Fibroblast of peridontal ligament (primary cell): ENCODE measurements at regions not wholly inside any gene's neighbourhood (a gene's known extent, or its start where the extent isn't known, plus 50 kb on each side); places are given as distances from the start of the nearest gene placed in this dataset.

Source experiments
- DNase-seq: peaks from one replicate; pipeline ENCODE4 v3.0.0-alpha.2; 2010; ENCODE audit errors: extremely low read depth

DNA sequence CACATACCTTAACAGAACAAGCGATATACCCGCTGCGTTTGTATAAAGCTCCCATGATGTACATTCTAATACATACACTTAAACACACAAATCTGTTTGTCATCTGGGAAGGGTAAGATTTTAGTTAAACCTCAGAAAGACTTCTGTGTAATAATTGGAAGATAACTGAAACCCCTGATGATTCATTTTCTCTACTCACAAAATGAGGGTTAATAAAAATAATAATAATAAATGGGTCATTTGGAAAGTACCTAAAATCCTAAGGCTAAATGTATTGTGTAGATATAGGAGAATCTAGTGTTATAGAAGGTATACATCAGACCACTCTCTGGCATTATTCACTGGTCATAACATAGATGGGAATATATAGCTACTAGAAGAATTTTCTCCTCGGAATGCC lies 64.7 kb upstream of the SOX9 start:
- DNase-seq: no peak

DNA sequence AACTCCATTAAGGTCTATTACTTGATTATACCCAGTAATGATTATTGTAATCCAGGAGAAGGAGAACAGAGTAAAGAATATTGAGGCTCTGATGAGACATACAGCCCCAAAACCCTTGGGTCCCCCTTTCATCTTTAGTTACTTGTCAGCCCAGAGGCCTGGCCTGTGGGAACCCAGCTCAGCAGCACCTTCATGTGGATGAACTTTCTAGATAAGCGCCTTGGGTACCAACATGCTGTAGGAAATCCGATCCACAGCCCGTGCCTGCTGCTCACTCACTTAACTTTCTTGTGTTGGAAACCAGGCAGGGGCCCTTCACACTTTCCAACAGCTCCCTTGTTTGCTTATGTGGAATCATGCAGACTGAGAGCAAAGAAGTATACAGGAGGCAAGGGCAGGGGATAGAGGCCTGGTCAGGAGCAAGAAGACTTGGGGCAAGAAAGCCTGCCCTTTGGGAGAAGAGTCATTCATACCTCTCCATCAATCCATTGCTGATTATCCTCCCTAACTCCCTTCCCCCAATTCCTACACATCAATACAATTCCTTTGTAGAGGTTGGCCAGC lies 64.0 kb upstream of the SOX9 start:
- no peak for DNase-seq

DNA sequence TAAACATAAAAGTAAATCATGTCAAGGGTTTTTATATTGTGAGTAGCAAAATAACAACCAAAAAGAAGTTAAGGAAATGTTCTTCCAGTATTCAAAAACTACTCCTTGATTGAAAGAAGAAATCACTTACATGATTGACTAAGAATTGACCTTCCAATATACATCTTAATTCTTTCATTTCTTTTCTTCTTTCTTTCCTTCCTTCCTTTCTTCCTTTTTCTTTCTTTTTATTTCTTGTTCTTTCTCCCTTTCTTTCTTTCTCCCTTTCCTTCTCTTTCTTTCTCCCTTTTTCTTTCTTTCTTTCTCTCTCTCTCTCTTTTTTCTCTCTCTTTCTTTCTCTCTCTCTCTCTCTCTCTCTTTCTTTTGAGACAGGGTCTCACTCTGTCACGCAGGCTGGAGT lies 60.7 kb upstream of the SOX9 start:
- no peak for DNase-seq

DNA sequence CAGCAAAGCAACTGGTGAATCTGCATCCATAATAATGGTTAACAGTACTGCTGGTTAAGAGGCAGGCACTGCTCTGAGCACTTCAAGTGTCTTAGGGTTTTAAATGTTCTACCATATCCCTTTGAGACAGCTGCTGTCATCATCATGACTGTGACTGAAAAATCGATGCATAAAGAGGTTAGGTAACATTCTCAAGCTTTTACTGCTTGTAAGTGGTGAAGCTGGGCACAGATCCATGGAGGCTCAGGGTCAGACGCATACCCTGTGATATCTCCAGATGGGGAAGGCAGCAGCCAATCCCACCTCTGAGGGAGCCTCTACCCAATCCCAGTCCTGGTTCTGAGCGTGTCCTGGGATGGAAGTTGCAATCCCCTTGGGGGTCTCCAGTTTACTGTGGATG lies 57.6 kb upstream of the SOX9 start:
- DNase-seq: no peak

- peak; percentile 10 for DNase-seq
Measured at GRCh38 chr17:72063756-72064450, 56.9 kb upstream of the SOX9 start.

DNA sequence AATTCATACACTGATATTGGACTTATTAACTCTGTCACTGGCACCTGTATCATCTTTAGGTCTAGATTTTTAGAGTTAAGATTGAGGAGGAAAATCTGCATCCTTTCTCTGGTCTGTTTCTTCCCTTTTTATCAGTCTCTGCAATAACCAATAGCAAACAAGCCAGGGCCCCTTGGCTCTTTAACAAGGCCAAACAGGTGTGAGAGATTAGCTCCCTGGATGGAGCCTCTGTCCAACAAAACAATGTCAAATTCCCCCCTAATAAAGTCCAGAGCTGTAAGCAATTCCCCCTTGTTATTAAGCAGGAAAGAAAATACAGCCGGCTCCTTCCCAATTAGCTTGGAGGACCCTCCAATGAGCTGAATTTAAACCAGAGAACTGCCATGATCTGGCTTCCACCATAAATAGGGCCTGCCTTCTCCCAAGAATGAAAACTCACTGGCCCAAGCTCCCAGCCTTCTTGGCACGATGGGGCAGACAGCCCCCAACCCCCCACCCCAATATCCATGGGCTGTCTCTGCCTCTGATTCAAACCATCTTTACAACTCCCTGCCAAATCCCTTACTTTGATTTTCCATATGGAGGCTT lies 56.1 kb upstream of the SOX9 start:
- DNase-seq: no peak

DNA sequence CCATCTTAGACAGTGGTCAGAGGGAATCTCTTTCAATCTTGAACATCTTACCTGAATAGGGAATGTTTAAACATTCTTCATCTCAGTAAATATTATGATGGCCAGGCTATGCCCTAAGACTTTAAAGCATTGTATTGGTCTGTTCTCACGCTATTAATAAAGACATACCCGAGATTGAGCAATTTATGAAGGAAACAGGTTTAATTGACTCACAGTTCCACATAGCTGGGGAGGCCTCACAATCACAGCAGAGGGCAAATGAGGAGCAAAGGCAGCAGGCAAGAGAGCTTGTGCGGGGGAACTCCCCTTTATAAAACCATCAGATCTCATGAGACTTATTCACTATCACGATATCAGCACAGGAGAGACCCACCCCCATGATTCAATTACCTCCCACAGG lies 55.3 kb upstream of the SOX9 start:
- no peak for DNase-seq

- DNase-seq: no peak
Measured at GRCh38 chr17:72068643-72069042, 52.2 kb upstream of the SOX9 start.

- DNase-seq: no peak
Measured at GRCh38 chr17:72069586-72070202, 51.1 kb upstream of the SOX9 start.
